HepG2 (cell line): ENCODE measurements at regions not wholly inside any gene's neighbourhood (a gene's known extent, or its start where the extent isn't known, plus 50 kb on each side); places are given as distances from the start of the nearest gene placed in this dataset.

Experiments
- CEBPB ChIP-seq: IDR thresholded peaks from 2 replicates; pipeline ENCODE4 v1.6.1; 2011; ENCODE audit warnings: low read depth, low read length, improper control_type of control experiment, borderline replicate concordance
- CTCF ChIP-seq: sonication (generic); formaldehyde crosslinking; IDR thresholded peaks from 2 replicates; pipeline ENCODE4 v1.5.0; 2020; ENCODE audit warnings: mild to moderate bottlenecking, missing genetic modification reagents, moderate library complexity
- ETV6 ChIP-seq: sonication (generic); formaldehyde crosslinking; conservative IDR thresholded peaks from 2 replicates; pipeline ENCODE4 v1.4.0; 2020; ENCODE audit warnings: missing genetic modification reagents
- FLYWCH1 ChIP-seq: sonication (generic); formaldehyde crosslinking; IDR thresholded peaks from 2 replicates; pipeline ENCODE4 v1.8.1; 2023; ENCODE audit warnings: mild to moderate bottlenecking, missing genetic modification reagents
- JUND ChIP-seq: sonication (generic); formaldehyde crosslinking; IDR thresholded peaks from 2 replicates; pipeline ENCODE4 v1.8.0; 2022; ENCODE audit warnings: mild to moderate bottlenecking, missing genetic modification reagents
- PHF8 ChIP-seq: sonication (generic); formaldehyde crosslinking; IDR thresholded peaks from 2 replicates; pipeline ENCODE4 v1.5.0; 2020; ENCODE audit warnings: missing genetic modification reagents
- POLR2AphosphoS5 ChIP-seq: IDR thresholded peaks from 2 replicates; pipeline ENCODE4 v1.6.1; 2012; ENCODE audit warnings: low read depth, low read length
- RBAK ChIP-seq: sonication (generic); formaldehyde crosslinking; IDR thresholded peaks from 2 replicates; pipeline ENCODE4 v1.5.1; 2020; ENCODE audit warnings: mild to moderate bottlenecking, missing genetic modification reagents
- RXRB ChIP-seq: IDR thresholded peaks from 2 replicates; pipeline ENCODE4 v1.6.1; 2016; ENCODE audit warnings: borderline replicate concordance, missing genetic modification reagents, missing compliant biosample characterization
- SMAD1 ChIP-seq: sonication (generic); formaldehyde crosslinking; IDR thresholded peaks from 2 replicates; pipeline ENCODE4 v1.4.0; 2020; ENCODE audit warnings: missing genetic modification reagents, low read depth, mild to moderate bottlenecking, borderline replicate concordance
- SMC3 ChIP-seq: IDR thresholded peaks from 2 replicates; pipeline ENCODE4 v1.6.1; 2011; ENCODE audit warnings: low read length, improper control_type of control experiment
- SOX6 ChIP-seq, 2 experiments: fragments of 450-650 bp in 1 of 2; sonication (generic) in 1 of 2; formaldehyde crosslinking in 1 of 2; IDR thresholded peaks; 2 replicates each; pipeline versions ENCODE4 v1.4.0 to v1.6.1; 2017 to 2020; ENCODE audit warnings: antibody characterized with exemption in 1 of 2, mild to moderate bottlenecking in 1 of 2, missing genetic modification reagents in 1 of 2
- ZNF598 ChIP-seq: sonication (generic); formaldehyde crosslinking; IDR thresholded peaks from 2 replicates; pipeline ENCODE4 v1.5.1; 2020; ENCODE audit warnings: mild to moderate bottlenecking, missing genetic modification reagents, borderline replicate concordance
- ZNF678 ChIP-seq: sonication (generic); formaldehyde crosslinking; IDR thresholded peaks from 2 replicates; pipeline ENCODE4 v1.4.0; 2020; ENCODE audit warnings: mild to moderate bottlenecking, missing genetic modification reagents

- TF ChIP-seq JUND (CRISPR knock-in tag), result no peak
- TF ChIP-seq PHF8 (CRISPR knock-in tag), result no peak
- no peak for TF ChIP-seq SMAD1 (CRISPR knock-in tag)
- no peak for TF ChIP-seq RXRB (CRISPR knock-in tag)
- no peak for TF ChIP-seq ZNF678
- TF ChIP-seq SOX6 (IDR thresholded peaks at IDR 0.05), result no peak
- TF ChIP-seq SOX6 (CRISPR knock-in tag; IDR thresholded peaks at IDR 0.05), result no peak
- TF ChIP-seq FLYWCH1 (CRISPR knock-in tag), result no peak
- no peak for TF ChIP-seq SMC3
- TF ChIP-seq CEBPB, result no peak
- no peak for TF ChIP-seq POLR2AphosphoS5
- no peak for TF ChIP-seq ETV6 (CRISPR knock-in tag)
- no peak for TF ChIP-seq RBAK (CRISPR knock-in tag)
- no peak for TF ChIP-seq CTCF (CRISPR knock-in tag)
- TF ChIP-seq ZNF598 (CRISPR knock-in tag), result no peak
Observed at GRCh38 chr11:71146846-71147245, 105.5 kb downstream of the SHANK2 start.
